ENCODE measurements at regions not wholly inside any gene's neighbourhood (a gene's known extent, or its start where the extent isn't known, plus 50 kb on each side); places are given as distances from the start of the nearest gene placed in this dataset.
"Not testable (repeated sequence)": the region's sequence is repeated elsewhere in the genome, so short reads cannot be mapped to it uniquely, and the experiment has no call there.

GRCh38 chr7:42573881-42574672 lies 337.1 kb upstream of the GLI3 start:
- Histone ChIP-seq H3K9me3 (ENCODE audit: low read length) (no peaks in the 10 kb centered on the region), H2AFZ (ENCODE audit: low read depth, low read length) (no peak overlapping the region), H3K4me3 (ENCODE audit: low read length) (no peak overlapping the region), H3K36me3 (ENCODE audit: insufficient read depth, low read length) (no peaks in the 10 kb centered on the region), H3K27me3 (ENCODE audit: insufficient read depth, low read length) (no peaks in the 10 kb centered on the region), H3K4me1 (ENCODE audit: insufficient read depth, low read length) (no peaks in the 10 kb centered on the region)

GRCh38 chr7:42572561-42572960 lies 335.6 kb upstream of the GLI3 start:
- Histone ChIP-seq H3K4me3 (ENCODE audit: low read length) (no peak overlapping the region), H3K4me1 (ENCODE audit: insufficient read depth, low read length) (no peaks in the 10 kb centered on the region), H3K27me3 (ENCODE audit: insufficient read depth, low read length) (no peaks in the 10 kb centered on the region), H2AFZ (ENCODE audit: low read depth, low read length) (no peak overlapping the region), H3K36me3 (ENCODE audit: insufficient read depth, low read length) (no peaks in the 10 kb centered on the region), H3K9me3 (ENCODE audit: low read length) (no peaks in the 10 kb centered on the region)

GRCh38 chr7:42572056-42572455 lies 335.0 kb upstream of the GLI3 start:
- H3K9me3 ChIP-seq (ENCODE audit: low read length), result no peaks in the 10 kb centered on the region
- H2AFZ ChIP-seq (ENCODE audit: low read depth, low read length), result no peak overlapping the region
- no peaks in the 10 kb centered on the region for H3K36me3 ChIP-seq (ENCODE audit: insufficient read depth, low read length)
- no peaks in the 10 kb centered on the region for H3K4me1 ChIP-seq (ENCODE audit: insufficient read depth, low read length)
- H3K27me3 ChIP-seq (ENCODE audit: insufficient read depth, low read length), result no peaks in the 10 kb centered on the region
- no peak overlapping the region for H3K4me3 ChIP-seq (ENCODE audit: low read length)

GRCh38 chr7:42570944-42571343 lies 333.9 kb upstream of the GLI3 start:
- Histone ChIP-seq H3K27me3 (ENCODE audit: insufficient read depth, low read length) (no peaks in the 10 kb centered on the region), H3K4me3 (ENCODE audit: low read length) (no peak overlapping the region), H3K4me1 (ENCODE audit: insufficient read depth, low read length) (no peaks in the 10 kb centered on the region), H3K36me3 (ENCODE audit: insufficient read depth, low read length) (no peaks in the 10 kb centered on the region), H3K9me3 (ENCODE audit: low read length) (no peaks in the 10 kb centered on the region), H2AFZ (ENCODE audit: low read depth, low read length) (no peak overlapping the region)

- no peaks in the 10 kb centered on the region for H3K9me3 ChIP-seq (ENCODE audit: low read length)
- H3K4me3 ChIP-seq (ENCODE audit: low read length), result no peak overlapping the region
- H3K36me3 ChIP-seq (ENCODE audit: insufficient read depth, low read length), result no peaks in the 10 kb centered on the region
- H2AFZ ChIP-seq (ENCODE audit: low read depth, low read length), result no peak overlapping the region
- no peaks in the 10 kb centered on the region for H3K4me1 ChIP-seq (ENCODE audit: insufficient read depth, low read length)
- no peaks in the 10 kb centered on the region for H3K27me3 ChIP-seq (ENCODE audit: insufficient read depth, low read length)
These were observed 330.0 kb upstream of the GLI3 start for GRCh38 chr7:42567051-42567450.

- no peaks in the 10 kb centered on the region for H3K36me3 ChIP-seq (ENCODE audit: insufficient read depth, low read length)
- H3K27me3 ChIP-seq (ENCODE audit: insufficient read depth, low read length), result no peaks in the 10 kb centered on the region
- H3K9me3 ChIP-seq (ENCODE audit: low read length), result peaks cover 2% of the 10 kb centered on the region
- no peak overlapping the region for H2AFZ ChIP-seq (ENCODE audit: low read depth, low read length)
- no peaks in the 10 kb centered on the region for H3K4me1 ChIP-seq (ENCODE audit: insufficient read depth, low read length)
- H3K4me3 ChIP-seq (ENCODE audit: low read length), result no peak overlapping the region
These were observed 324.8 kb upstream of the GLI3 start for GRCh38 chr7:42561797-42562196.

- Histone ChIP-seq H3K9me3 (ENCODE audit: low read length) (peaks cover 2% of the 10 kb centered on the region), H3K4me1 (ENCODE audit: insufficient read depth, low read length) (no peaks in the 10 kb centered on the region), H3K27me3 (ENCODE audit: insufficient read depth, low read length) (no peaks in the 10 kb centered on the region), H3K4me3 (ENCODE audit: low read length) (no peak overlapping the region), H3K36me3 (ENCODE audit: insufficient read depth, low read length) (no peaks in the 10 kb centered on the region), H2AFZ (ENCODE audit: low read depth, low read length) (no peak overlapping the region)
These were observed 323.9 kb upstream of the GLI3 start for GRCh38 chr7:42560866-42561265.

GRCh38 chr7:42554932-42555331 lies 317.9 kb upstream of the GLI3 start:
- H3K36me3 ChIP-seq (ENCODE audit: insufficient read depth, low read length); H3K4me1 ChIP-seq (ENCODE audit: insufficient read depth, low read length): not testable (repeated sequence)

GRCh38 chr7:42552227-42552626 lies 315.2 kb upstream of the GLI3 start:
- H3K27me3 ChIP-seq (ENCODE audit: insufficient read depth, low read length), result no peaks in the 10 kb centered on the region
- no peaks in the 10 kb centered on the region for H3K36me3 ChIP-seq (ENCODE audit: insufficient read depth, low read length)
- H2AFZ ChIP-seq (ENCODE audit: low read depth, low read length), result no peak overlapping the region
- peaks cover 11% of the 10 kb centered on the region for H3K9me3 ChIP-seq (ENCODE audit: low read length)
- H3K4me1 ChIP-seq (ENCODE audit: insufficient read depth, low read length), result no peaks in the 10 kb centered on the region
- no peak overlapping the region for H3K4me3 ChIP-seq (ENCODE audit: low read length)

More at GRCh38 chr7:42554932-42555331, 317.9 kb upstream of the GLI3 start:
- not testable (repeated sequence) for H2AFZ ChIP-seq (ENCODE audit: low read depth, low read length); H3K4me3 ChIP-seq (ENCODE audit: low read length); H3K27me3 ChIP-seq (ENCODE audit: insufficient read depth, low read length)
- H3K9me3 ChIP-seq (ENCODE audit: low read length), result peaks cover 13% of the 10 kb centered on the region

- H3K4me1 ChIP-seq (ENCODE audit: insufficient read depth, low read length), result no peaks in the 10 kb centered on the region
- H3K9me3 ChIP-seq (ENCODE audit: low read length), result peaks cover 11% of the 10 kb centered on the region
- no peaks in the 10 kb centered on the region for H3K27me3 ChIP-seq (ENCODE audit: insufficient read depth, low read length)
- H3K4me3 ChIP-seq (ENCODE audit: low read length), result no peak overlapping the region
- H2AFZ ChIP-seq (ENCODE audit: low read depth, low read length), result no peak overlapping the region
- no peaks in the 10 kb centered on the region for H3K36me3 ChIP-seq (ENCODE audit: insufficient read depth, low read length)
These were observed 313.9 kb upstream of the GLI3 start for GRCh38 chr7:42550706-42551470.

GRCh38 chr7:42549866-42550485 lies 313.0 kb upstream of the GLI3 start:
- no peaks in the 10 kb centered on the region for H3K27me3 ChIP-seq (ENCODE audit: insufficient read depth, low read length)
- H3K4me1 ChIP-seq (ENCODE audit: insufficient read depth, low read length), result no peaks in the 10 kb centered on the region
- H3K4me3 ChIP-seq (ENCODE audit: low read length), result no peak overlapping the region
- no peak overlapping the region for H2AFZ ChIP-seq (ENCODE audit: low read depth, low read length)
- no peaks in the 10 kb centered on the region for H3K36me3 ChIP-seq (ENCODE audit: insufficient read depth, low read length)
- H3K9me3 ChIP-seq (ENCODE audit: low read length), result peaks cover 11% of the 10 kb centered on the region

GRCh38 chr7:42548816-42549611 lies 312.0 kb upstream of the GLI3 start:
- no peaks in the 10 kb centered on the region for H3K36me3 ChIP-seq (ENCODE audit: insufficient read depth, low read length)
- H2AFZ ChIP-seq (ENCODE audit: low read depth, low read length), result no peak overlapping the region
- peaks cover 13% of the 10 kb centered on the region for H3K9me3 ChIP-seq (ENCODE audit: low read length)
- H3K4me3 ChIP-seq (ENCODE audit: low read length), result no peak overlapping the region
- no peaks in the 10 kb centered on the region for H3K27me3 ChIP-seq (ENCODE audit: insufficient read depth, low read length)
- no peaks in the 10 kb centered on the region for H3K4me1 ChIP-seq (ENCODE audit: insufficient read depth, low read length)
